ENCODE measurements at regions not wholly inside any gene's neighbourhood (a gene's known extent, or its start where the extent isn't known, plus 50 kb on each side); places are given as distances from the start of the nearest gene placed in this dataset.

DNA sequence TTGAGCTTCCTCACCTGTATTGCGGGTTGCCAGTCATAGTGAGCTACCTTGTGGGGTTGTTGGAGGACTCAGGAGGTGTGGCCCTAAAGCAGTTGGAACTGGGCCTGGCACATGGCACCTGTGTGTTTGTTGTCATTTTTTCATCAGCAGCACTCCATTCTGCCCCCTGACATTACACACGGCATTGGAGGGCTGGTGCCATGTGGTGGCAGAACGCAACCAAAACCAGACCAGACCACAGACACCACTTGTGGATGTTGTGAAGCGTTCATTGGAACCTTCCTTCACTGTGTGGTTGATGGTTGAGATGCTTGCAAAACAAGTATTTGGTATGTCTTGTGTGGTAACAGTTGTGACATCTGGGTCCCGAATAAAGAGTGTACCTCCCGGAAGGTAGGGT is 113.2 kb upstream of the ERCC6L2 start:
- no peak for DNase-seq
- peaks cover 0 to 19% (median 5%) of the 10 kb centered on the region in 4 donors for H3K4me1 ChIP-seq
- TF ChIP-seq POLR2A (IDR thresholded peaks at IDR 0.05) = no peak
- no peak for TF ChIP-seq POLR2AphosphoS5 (IDR thresholded peaks at IDR 0.05)
- TF ChIP-seq, protein P1, sequence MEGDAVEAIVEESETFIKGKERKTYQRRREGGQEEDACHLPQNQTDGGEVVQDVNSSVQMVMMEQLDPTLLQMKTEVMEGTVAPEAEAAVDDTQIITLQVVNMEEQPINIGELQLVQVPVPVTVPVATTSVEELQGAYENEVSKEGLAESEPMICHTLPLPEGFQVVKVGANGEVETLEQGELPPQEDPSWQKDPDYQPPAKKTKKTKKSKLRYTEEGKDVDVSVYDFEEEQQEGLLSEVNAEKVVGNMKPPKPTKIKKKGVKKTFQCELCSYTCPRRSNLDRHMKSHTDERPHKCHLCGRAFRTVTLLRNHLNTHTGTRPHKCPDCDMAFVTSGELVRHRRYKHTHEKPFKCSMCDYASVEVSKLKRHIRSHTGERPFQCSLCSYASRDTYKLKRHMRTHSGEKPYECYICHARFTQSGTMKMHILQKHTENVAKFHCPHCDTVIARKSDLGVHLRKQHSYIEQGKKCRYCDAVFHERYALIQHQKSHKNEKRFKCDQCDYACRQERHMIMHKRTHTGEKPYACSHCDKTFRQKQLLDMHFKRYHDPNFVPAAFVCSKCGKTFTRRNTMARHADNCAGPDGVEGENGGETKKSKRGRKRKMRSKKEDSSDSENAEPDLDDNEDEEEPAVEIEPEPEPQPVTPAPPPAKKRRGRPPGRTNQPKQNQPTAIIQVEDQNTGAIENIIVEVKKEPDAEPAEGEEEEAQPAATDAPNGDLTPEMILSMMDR (IDR thresholded peaks at IDR 0.05) = no peak
- no peak for TF ChIP-seq EP300 (IDR thresholded peaks at IDR 0.05)
- H3K27ac ChIP-seq = no peak overlapping the region
- intact Hi-C loops (cut with DNase I; ENCODE audit: low total_unique reads) = no loop called here
- H3K4me3 ChIP-seq = no peak overlapping the region
- 76 to 95% (median 89%) methylated on average over 6 of the region's 6 CpGs for WGBS, 5 donors
- no peaks in the 10 kb centered on the region for H3K9me3 ChIP-seq
- H3K27me3 ChIP-seq = no peaks in the 10 kb centered on the region
- no peaks in the 10 kb centered on the region for H3K36me3 ChIP-seq

DNA sequence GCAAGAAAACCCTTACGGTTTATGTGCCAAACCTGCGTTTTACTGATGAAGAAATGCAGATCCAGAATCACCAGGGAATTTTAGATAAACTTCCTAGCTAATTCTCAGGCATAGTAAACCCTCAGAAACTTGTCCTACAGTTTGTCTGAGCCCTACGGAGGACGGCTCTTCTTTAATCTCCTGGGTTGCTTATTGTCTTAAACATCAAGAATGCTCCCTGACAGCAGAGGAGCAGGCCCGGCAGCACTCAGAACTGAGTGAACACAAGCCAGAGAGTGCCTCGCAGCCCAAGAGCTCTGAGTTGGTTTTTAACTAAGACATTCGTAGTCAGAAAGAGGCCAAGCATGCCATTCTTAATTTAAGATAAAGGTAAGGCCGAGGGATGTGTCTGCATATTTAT is 114.7 kb upstream of the ERCC6L2 start:
- TF ChIP-seq POLR2AphosphoS5 (IDR thresholded peaks at IDR 0.05) (no peak), POLR2A (IDR thresholded peaks at IDR 0.05) (no peak), EP300 (IDR thresholded peaks at IDR 0.05) (no peak)
- TF ChIP-seq, protein P1 (IDR thresholded peaks at IDR 0.05) = no peak
- Histone ChIP-seq H3K9me3 (no peaks in the 10 kb centered on the region), H3K4me3 (no peak overlapping the region), H3K27ac (peak overlapping the region in 3 of 5 donors; percentile 26 to 53 (median 27)), H3K27me3 (no peaks in the 10 kb centered on the region), H3K4me1 (peaks cover 0 to 29% (median 9%) of the 10 kb centered on the region in 4 donors), H3K36me3 (no peaks in the 10 kb centered on the region)
- WGBS, 5 donors = 67 to 75% (median 73%) methylated on average over 8 of the region's 8 CpGs
- no peak for DNase-seq
- intact Hi-C loops (cut with DNase I; ENCODE audit: low total_unique reads) = no loop called here

DNA sequence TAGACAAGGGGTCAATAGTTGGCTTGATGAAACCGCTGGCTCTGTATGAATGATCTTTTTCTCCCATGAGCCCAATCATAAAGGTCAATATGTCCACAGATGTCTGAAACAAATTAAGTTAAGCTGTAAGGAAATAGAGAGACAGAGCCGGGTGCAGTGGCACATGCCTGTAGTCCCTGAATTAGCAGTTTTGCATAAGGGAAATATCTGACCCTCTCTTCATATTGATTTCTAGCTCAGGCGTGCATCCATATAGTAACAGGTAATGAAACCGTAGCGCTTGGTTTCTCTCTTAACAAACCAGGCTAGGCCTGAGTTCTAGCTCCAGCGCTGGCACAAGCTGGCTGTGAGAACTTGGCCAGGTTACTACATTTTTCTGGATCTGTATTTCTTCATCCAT is 118.1 kb upstream of the ERCC6L2 start:
- 86 to 93% (median 91%) methylated on average over 6 of the region's 6 CpGs for WGBS, 5 donors
- Histone ChIP-seq H3K27me3 (peaks cover 0 to 3% (median 0%) of the 10 kb centered on the region in 3 donors), H3K4me1 (peaks cover 12 to 47% (median 27%) of the 10 kb centered on the region in 4 donors), H3K9me3 (no peaks in the 10 kb centered on the region), H3K27ac (peak overlapping the region in 4 of 5 donors; percentile 52 to 75 (median 61)), H3K36me3 (no peaks in the 10 kb centered on the region), H3K4me3 (no peak overlapping the region)
- no peak for DNase-seq
- intact Hi-C loops (cut with DNase I; ENCODE audit: low total_unique reads) = no loop called here
- TF ChIP-seq, protein P1 (IDR thresholded peaks at IDR 0.05) = no peak
- no peak for TF ChIP-seq POLR2A (IDR thresholded peaks at IDR 0.05)
- TF ChIP-seq EP300 (IDR thresholded peaks at IDR 0.05) = no peak

DNA sequence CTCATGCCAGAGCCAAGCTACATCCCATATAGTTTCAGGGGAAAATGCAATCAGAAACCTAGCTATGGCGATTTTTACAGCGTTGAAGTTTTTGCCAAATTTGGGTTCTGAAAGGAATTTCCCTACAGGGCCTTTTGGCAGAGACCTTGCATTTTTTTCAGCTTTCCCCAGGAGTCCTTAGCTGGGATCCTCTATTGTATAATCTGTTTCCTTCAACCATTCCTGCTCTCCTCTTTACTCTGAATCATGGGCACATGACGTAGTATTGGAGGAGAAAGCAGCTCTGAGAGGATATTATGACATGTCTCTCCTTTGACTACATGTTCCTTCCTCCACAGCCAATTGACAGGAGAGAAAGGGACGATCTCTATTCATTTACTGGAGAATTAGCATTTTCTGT is 118.5 kb upstream of the ERCC6L2 start:
- DNase-seq = peak in 1 of 2 donors; percentile 34
- H3K27ac ChIP-seq = peak overlapping the region in 4 of 5 donors; percentile 52 to 75 (median 61)
- H3K36me3 ChIP-seq = no peaks in the 10 kb centered on the region
- intact Hi-C loops (cut with DNase I; ENCODE audit: low total_unique reads) = no loop called here
- H3K9me3 ChIP-seq = no peaks in the 10 kb centered on the region
- 55 to 70% (median 64%) methylated on average over 4 of the region's 4 CpGs for WGBS, 5 donors
- peaks cover 0 to 7% (median 0%) of the 10 kb centered on the region in 3 donors for H3K27me3 ChIP-seq
- TF ChIP-seq EP300 (IDR thresholded peaks at IDR 0.05) (no peak), POLR2AphosphoS5 (IDR thresholded peaks at IDR 0.05) (peak in 2 of 3 donors; percentile 33 to 36)
- H3K4me3 ChIP-seq = no peak overlapping the region
- H3K4me1 ChIP-seq = peaks cover 16 to 52% (median 29%) of the 10 kb centered on the region in 4 donors

DNA sequence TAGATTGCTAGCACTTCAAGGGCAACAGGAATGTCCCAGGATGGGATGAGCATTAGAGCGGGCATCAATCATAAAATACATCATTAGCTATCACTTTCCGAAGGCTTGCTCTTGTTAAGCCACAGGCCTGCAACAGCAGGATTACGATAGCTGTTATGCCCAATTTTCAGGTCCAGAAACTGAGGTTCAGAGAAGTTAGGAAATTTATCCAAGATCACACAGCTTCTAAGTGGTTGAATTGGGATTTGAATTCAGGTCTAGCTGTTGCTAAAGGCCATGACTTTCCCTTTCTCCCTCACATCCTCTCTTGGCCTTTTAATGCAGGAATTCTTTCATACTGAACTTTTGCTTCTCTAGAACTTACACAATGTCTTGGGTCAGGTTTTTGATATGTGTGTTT is 119.4 kb upstream of the ERCC6L2 start:
- DNase-seq = no peak
- Histone ChIP-seq H3K27me3 (peaks cover 0 to 10% (median 0%) of the 10 kb centered on the region in 3 donors), H3K36me3 (no peaks in the 10 kb centered on the region), H3K9me3 (no peaks in the 10 kb centered on the region), H3K4me3 (no peak overlapping the region), H3K27ac (peak overlapping the region in 4 of 5 donors; percentile 5 to 75 (median 60)), H3K4me1 (peaks cover 16 to 53% (median 29%) of the 10 kb centered on the region in 4 donors)
- intact Hi-C loops (cut with DNase I; ENCODE audit: low total_unique reads) = no loop called here
- no peak for TF ChIP-seq EP300 (IDR thresholded peaks at IDR 0.05)
- TF ChIP-seq POLR2A (IDR thresholded peaks at IDR 0.05) = no peak
- TF ChIP-seq, protein P1 (IDR thresholded peaks at IDR 0.05) = no peak
- TF ChIP-seq POLR2AphosphoS5 (IDR thresholded peaks at IDR 0.05) = no peak
- WGBS, 5 donors = 96 to 99% (median 97%) methylated on average over 3 of the region's 3 CpGs
